ENCODE measurements at regions not wholly inside any gene's neighbourhood (a gene's known extent, or its start where the extent isn't known, plus 50 kb on each side); places are given as distances from the start of the nearest gene placed in this dataset.

- Histone ChIP-seq H3K9me3 (replicated peaks in 1 of 3) (no peaks in the 10 kb centered on the region), H3K27me3 (no peaks in the 10 kb centered on the region), H3K36me3 (replicated peaks in 1 of 2) (no peaks in the 10 kb centered on the region), H3K4me1 (replicated peaks in 1 of 2) (no peaks in the 10 kb centered on the region), H3K27ac (no peak overlapping the region), H3K4me3 (no peak overlapping the region)
- WGBS, 4 donors: 50 to 73% (median 53%) methylated on average over 1 of the region's 1 CpG
- no peak for DNase-seq
- TF ChIP-seq CTCF (IDR thresholded peaks at IDR 0.05): no peak
- no peak for TF ChIP-seq POLR2A (IDR thresholded peaks at IDR 0.05)
- intact Hi-C loops (cut with DNase I): no loop called here
Observed at GRCh38 chr5:17947029-17947428, 312.8 kb downstream of the TAF11L14 start.

- H3K4me1 ChIP-seq (replicated peaks in 1 of 2): no peaks in the 10 kb centered on the region
- no peaks in the 10 kb centered on the region for H3K9me3 ChIP-seq (replicated peaks in 1 of 3)
- H3K27ac ChIP-seq: no peak overlapping the region
- DNase-seq: no peak
- H3K36me3 ChIP-seq (replicated peaks in 1 of 2): no peaks in the 10 kb centered on the region
- H3K4me3 ChIP-seq: no peak overlapping the region
- H3K27me3 ChIP-seq: no peaks in the 10 kb centered on the region
- no peak for TF ChIP-seq CTCF (IDR thresholded peaks at IDR 0.05)
- no peak for TF ChIP-seq POLR2A (IDR thresholded peaks at IDR 0.05)
- WGBS, 4 donors: 67 to 80% (median 75%) methylated on average over 8 to 9 of the region's 9 CpGs
- intact Hi-C loops (cut with DNase I): no loop called here
Observed at GRCh38 chr5:17951392-17952169, 317.3 kb downstream of the TAF11L14 start.

- intact Hi-C loops (cut with DNase I): no loop called here
- TF ChIP-seq CTCF (IDR thresholded peaks at IDR 0.05) (no peak), POLR2A (IDR thresholded peaks at IDR 0.05) (no peak)
- H3K9me3 ChIP-seq (replicated peaks in 1 of 3): no peaks in the 10 kb centered on the region
- H3K27me3 ChIP-seq: no peaks in the 10 kb centered on the region
- H3K36me3 ChIP-seq (replicated peaks in 1 of 2): no peaks in the 10 kb centered on the region
- no peak overlapping the region for H3K4me3 ChIP-seq
- WGBS, 4 donors: 74 to 85% (median 79%) methylated on average over 4 of the region's 4 CpGs
- no peak overlapping the region for H3K27ac ChIP-seq
- DNase-seq: no peak
- no peaks in the 10 kb centered on the region for H3K4me1 ChIP-seq (replicated peaks in 1 of 2)
Observed at GRCh38 chr5:17952231-17952630, 318.0 kb downstream of the TAF11L14 start.

- H3K4me3 ChIP-seq: no peak overlapping the region
- no peak for DNase-seq
- H3K9me3 ChIP-seq (replicated peaks in 1 of 3): no peaks in the 10 kb centered on the region
- H3K27ac ChIP-seq: no peak overlapping the region
- no peaks in the 10 kb centered on the region for H3K36me3 ChIP-seq (replicated peaks in 1 of 2)
- no peaks in the 10 kb centered on the region for H3K4me1 ChIP-seq (replicated peaks in 1 of 2)
- H3K27me3 ChIP-seq: no peaks in the 10 kb centered on the region
- WGBS, 4 donors: 55 to 72% (median 68%) methylated on average over 2 of the region's 2 CpGs
- intact Hi-C loops (cut with DNase I): no loop called here
- no peak for TF ChIP-seq POLR2A (IDR thresholded peaks at IDR 0.05)
- no peak for TF ChIP-seq CTCF (IDR thresholded peaks at IDR 0.05)
Observed at GRCh38 chr5:17964067-17964466, 329.8 kb downstream of the TAF11L14 start.

All from adrenal gland (tissue), 9 donors.